ENCODE measurements at regions not wholly inside any gene's neighbourhood (a gene's known extent, or its start where the extent isn't known, plus 50 kb on each side); places are given as distances from the start of the nearest gene placed in this dataset.

- TF ChIP-seq CTCF (IDR thresholded peaks at IDR 0.05; ENCODE audit: insufficient read depth, missing control alignments), result no peak
- no peak for DNase-seq (ENCODE audit: insufficient read length, low spot score)
- peak; percentile 75 for FAIRE-seq
These were observed 175.5 kb upstream of the MYO3A start for GRCh38 chr10:25758511-25758910.

DNA sequence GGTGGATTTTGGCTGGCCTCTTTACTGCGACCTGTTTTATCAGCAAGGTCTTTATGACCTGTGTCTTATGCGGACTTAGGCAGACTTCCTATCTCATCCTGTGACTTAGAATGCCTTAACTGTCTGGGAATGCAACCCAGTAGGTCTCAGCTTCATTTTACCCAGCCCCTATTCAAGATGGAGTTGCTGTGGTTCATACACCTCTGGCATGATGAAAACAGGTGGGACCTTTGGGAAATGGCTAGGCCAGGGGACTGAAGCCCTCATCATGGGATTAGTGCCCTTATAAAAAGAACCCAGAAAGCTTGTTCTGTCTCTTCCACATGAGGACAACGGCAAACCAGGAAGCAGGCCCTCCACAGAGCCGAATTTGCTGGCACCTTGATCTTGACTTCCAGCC is 172.1 kb upstream of the MYO3A start:
- DNase-seq (ENCODE audit: insufficient read length, low spot score) (no peak), FAIRE-seq (no peak)
- TF ChIP-seq CTCF (IDR thresholded peaks at IDR 0.05; ENCODE audit: insufficient read depth, missing control alignments), result no peak

GRCh38 chr10:25766213-25766612 is 167.8 kb upstream of the MYO3A start:
- FAIRE-seq (no peak), DNase-seq (ENCODE audit: insufficient read length, low spot score) (no peak)
- TF ChIP-seq CTCF (IDR thresholded peaks at IDR 0.05; ENCODE audit: insufficient read depth, missing control alignments), result no peak

DNA sequence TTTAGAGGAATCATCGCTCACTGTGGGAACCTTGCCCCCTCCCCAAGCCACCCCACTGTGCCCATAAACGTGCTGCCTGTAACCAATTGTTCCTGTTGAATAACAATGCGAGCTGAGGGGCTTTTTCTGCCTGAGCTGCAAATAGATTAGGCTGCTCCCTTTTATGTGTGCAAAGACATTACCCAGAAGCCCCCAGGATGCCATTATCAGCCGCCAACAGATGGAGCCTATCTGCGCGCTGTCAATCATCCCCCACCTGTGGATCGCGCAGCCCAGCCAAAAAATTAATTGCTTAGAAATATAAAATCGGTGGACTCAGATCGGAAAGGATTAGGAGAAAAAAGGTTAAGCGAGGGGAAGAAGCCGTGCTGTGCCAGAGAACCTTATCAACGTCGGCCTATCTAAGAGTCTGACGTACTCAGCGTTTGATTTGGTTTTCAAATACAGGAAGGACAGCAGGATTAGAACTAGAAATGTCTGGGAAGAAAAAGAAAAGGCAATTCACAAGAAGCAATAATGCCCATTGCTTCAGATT is 167.3 kb upstream of the MYO3A start:
- DNase-seq (ENCODE audit: insufficient read length, low spot score), result no peak
- FAIRE-seq, result no peak
- TF ChIP-seq CTCF (IDR thresholded peaks at IDR 0.05; ENCODE audit: insufficient read depth, missing control alignments), result no peak

GRCh38 chr10:25768167-25768566 is 165.9 kb upstream of the MYO3A start:
- no peak for DNase-seq (ENCODE audit: insufficient read length, low spot score)
- FAIRE-seq, result no peak
- TF ChIP-seq CTCF (IDR thresholded peaks at IDR 0.05; ENCODE audit: insufficient read depth, missing control alignments), result no peak

DNA sequence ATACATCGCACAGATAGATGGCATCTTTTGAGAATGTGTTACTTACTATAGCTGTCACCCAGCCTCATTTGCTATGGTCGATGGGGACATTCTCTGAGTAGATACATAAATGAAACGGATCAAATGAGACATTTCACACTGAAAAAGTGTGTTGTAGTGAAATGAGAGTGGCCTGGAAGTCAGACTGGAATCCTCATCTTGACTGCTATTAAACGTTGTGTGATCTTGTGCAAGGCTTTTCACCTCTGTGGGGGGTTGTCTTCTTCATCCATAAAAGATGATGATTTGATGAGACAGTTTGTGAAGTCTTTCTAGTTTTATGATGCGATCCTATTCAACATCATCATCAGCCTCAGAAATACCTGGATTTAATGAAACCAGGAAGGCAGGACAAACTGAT is 155.4 kb upstream of the MYO3A start:
- DNase-seq (ENCODE audit: insufficient read length, low spot score) (no peak), FAIRE-seq (no peak)
- no peak for TF ChIP-seq CTCF (IDR thresholded peaks at IDR 0.05; ENCODE audit: insufficient read depth, missing control alignments)

- DNase-seq (ENCODE audit: insufficient read length, low spot score) (no peak), FAIRE-seq (no peak)
- no peak for TF ChIP-seq CTCF (IDR thresholded peaks at IDR 0.05; ENCODE audit: insufficient read depth, missing control alignments)
These were observed 147.9 kb upstream of the MYO3A start for GRCh38 chr10:25786161-25786560.

Measured in D721Med (cell line).